AG09309 (cell line): ENCODE measurements at regions not wholly inside any gene's neighbourhood (a gene's known extent, or its start where the extent isn't known, plus 50 kb on each side); places are given as distances from the start of the nearest gene placed in this dataset.

ENCODE experiments used
- DNase-seq: peaks from one replicate; pipeline ENCODE4 v3.0.0-alpha.2; 2010; ENCODE audit warnings: low read depth
- H3K4me3 ChIP-seq: 2 replicates; pipeline ENCODE4 v1.5.1; 2011; ENCODE audit warnings: mild to moderate bottlenecking, low read depth, low read length, moderate library complexity; ENCODE audit not compliant: control insufficient read depth
- TF ChIP-seq, protein P1 (sequence below): IDR thresholded peaks from 2 replicates; pipeline ENCODE4 v1.5.1; 2011; ENCODE audit warnings: mild to moderate bottlenecking, low read depth, low read length, inconsistent platforms; ENCODE audit not compliant: insufficient read depth, control insufficient read depth; ENCODE audit errors: missing control alignments

GRCh38 chr20:1838556-1839279 is 56.5 kb upstream of the SIRPA start:
- no peak overlapping the region for H3K4me3 ChIP-seq
- TF ChIP-seq, protein P1, sequence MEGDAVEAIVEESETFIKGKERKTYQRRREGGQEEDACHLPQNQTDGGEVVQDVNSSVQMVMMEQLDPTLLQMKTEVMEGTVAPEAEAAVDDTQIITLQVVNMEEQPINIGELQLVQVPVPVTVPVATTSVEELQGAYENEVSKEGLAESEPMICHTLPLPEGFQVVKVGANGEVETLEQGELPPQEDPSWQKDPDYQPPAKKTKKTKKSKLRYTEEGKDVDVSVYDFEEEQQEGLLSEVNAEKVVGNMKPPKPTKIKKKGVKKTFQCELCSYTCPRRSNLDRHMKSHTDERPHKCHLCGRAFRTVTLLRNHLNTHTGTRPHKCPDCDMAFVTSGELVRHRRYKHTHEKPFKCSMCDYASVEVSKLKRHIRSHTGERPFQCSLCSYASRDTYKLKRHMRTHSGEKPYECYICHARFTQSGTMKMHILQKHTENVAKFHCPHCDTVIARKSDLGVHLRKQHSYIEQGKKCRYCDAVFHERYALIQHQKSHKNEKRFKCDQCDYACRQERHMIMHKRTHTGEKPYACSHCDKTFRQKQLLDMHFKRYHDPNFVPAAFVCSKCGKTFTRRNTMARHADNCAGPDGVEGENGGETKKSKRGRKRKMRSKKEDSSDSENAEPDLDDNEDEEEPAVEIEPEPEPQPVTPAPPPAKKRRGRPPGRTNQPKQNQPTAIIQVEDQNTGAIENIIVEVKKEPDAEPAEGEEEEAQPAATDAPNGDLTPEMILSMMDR: no peak
- no peak for DNase-seq

- DNase-seq: no peak
- TF ChIP-seq, protein P1: no peak
- no peak overlapping the region for H3K4me3 ChIP-seq
These were observed 59.8 kb upstream of the SIRPA start for GRCh38 chr20:1835186-1836035.

DNA sequence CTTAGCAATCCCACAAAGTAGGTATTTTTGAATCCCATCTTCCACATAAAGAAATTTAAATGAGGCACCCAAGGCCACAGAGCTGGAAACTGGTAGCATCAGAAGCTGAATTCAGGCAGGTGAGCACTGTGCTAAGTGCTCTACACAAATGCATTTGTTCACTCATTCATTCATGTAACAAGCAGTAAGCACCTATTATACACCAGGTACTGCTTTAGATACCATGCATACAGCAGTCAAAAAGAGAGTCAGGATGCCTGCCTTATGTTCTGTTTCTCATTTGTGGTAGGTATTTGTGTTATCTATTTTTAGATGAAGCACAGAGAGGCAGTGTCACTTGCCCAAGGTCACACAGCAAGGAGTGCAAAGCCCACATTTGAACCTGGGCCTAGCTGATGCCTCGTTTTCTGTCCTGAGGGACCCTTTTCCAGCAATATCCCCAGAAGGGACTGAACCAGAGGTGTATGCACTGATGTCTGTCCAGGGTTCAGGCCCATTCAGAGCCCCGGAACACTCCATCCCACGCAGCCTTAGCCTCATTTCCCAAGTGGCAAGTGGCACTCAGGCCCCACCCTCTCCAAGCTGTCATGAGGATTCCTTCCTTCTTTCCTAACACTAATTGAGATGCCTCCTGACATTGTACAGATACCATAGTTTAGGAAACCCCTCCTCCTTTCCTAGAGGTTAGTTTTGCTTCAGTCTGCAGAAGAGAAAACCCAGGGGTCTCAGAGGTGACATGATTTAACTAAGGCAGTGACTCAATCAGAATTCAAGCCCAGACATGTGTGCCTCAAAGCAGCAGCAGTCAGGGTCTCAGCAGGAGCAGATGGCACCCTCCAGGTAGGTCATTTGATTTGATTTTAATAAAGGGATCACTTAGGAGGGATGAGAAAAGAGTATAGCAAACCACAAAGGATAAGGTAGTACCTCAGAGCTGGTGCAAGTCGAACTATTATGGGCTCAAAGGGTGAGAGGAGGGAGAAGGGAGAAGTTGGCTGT is 61.2 kb upstream of the SIRPA start:
- no peak for DNase-seq
- TF ChIP-seq, protein P1: no peak
- H3K4me3 ChIP-seq: no peak overlapping the region

GRCh38 chr20:1833216-1833615 is 62.0 kb upstream of the SIRPA start:
- TF ChIP-seq, protein P1: no peak
- DNase-seq: no peak
- no peak overlapping the region for H3K4me3 ChIP-seq

- TF ChIP-seq, protein P1: no peak
- DNase-seq: no peak
- no peak overlapping the region for H3K4me3 ChIP-seq
These were observed 62.6 kb upstream of the SIRPA start for GRCh38 chr20:1832634-1833033.

DNA sequence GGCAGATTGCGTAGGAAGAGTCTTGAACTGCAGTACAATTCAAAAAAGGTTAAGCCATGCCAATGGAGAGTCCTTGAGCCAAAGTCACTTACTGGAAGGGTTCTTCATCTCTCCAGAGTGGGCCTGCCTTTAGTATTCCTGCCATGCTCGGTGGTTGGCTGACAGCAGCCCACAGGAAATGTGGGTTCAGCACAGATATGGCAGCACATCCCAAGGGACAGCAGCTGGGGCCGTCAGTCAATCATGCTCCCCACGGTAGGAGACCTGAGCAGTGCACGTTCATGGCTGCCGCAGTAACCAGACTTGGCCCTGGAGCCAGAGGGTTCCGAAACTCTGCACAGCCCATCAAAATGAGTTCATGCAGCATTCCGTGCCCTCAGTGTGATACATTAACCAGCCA is 63.6 kb upstream of the SIRPA start:
- H3K4me3 ChIP-seq: no peak overlapping the region
- no peak for DNase-seq
- TF ChIP-seq, protein P1: no peak
